ENCODE measurements at regions not wholly inside any gene's neighbourhood (a gene's known extent, or its start where the extent isn't known, plus 50 kb on each side); places are given as distances from the start of the nearest gene placed in this dataset.

DNA sequence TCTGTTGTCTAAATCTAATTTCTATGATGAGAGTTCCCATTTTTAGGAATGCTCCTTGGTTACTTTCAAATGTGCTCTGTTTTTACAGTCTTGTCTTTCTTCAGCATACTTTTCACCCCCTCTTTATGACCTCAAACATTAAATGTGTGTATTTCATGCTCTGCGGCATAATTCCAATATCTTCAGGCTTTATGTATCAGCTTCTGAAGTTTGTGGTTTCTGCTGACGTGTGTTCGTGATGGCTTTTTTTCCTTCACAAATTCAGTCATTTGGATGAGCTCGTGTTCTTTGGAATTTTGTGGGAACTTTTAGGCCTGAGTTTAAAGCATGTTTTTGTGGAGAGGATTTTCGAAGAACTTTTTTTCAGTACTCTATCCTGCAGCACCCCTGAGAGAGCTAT is 97.7 kb upstream of the CHRNA7 start:
- TF ChIP-seq, protein P1, sequence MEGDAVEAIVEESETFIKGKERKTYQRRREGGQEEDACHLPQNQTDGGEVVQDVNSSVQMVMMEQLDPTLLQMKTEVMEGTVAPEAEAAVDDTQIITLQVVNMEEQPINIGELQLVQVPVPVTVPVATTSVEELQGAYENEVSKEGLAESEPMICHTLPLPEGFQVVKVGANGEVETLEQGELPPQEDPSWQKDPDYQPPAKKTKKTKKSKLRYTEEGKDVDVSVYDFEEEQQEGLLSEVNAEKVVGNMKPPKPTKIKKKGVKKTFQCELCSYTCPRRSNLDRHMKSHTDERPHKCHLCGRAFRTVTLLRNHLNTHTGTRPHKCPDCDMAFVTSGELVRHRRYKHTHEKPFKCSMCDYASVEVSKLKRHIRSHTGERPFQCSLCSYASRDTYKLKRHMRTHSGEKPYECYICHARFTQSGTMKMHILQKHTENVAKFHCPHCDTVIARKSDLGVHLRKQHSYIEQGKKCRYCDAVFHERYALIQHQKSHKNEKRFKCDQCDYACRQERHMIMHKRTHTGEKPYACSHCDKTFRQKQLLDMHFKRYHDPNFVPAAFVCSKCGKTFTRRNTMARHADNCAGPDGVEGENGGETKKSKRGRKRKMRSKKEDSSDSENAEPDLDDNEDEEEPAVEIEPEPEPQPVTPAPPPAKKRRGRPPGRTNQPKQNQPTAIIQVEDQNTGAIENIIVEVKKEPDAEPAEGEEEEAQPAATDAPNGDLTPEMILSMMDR (conservative IDR thresholded peaks at IDR 0.05), result no peak
- no peak overlapping the region for H3K27ac ChIP-seq

DNA sequence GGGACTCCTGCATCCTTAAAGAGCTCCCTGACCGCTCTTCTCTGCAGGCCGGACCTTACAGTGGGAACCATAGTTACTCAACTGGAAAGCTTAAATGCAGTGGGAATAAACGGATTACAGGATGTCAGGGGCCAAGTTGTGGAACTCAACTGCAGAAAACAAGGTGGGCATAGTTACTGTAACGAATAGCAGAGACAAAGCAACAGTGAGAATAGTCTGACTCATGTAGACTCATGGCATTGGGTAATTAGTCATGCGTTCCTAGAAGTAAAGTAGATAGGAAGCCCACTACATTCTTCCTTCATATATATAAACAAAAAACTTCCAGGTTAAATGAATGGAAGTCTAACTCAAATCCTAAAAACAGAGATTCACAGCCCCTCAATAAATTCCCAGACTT is 95.5 kb upstream of the CHRNA7 start:
- no peak overlapping the region for H3K27ac ChIP-seq
- TF ChIP-seq, protein P1 (conservative IDR thresholded peaks at IDR 0.05), result no peak

DNA sequence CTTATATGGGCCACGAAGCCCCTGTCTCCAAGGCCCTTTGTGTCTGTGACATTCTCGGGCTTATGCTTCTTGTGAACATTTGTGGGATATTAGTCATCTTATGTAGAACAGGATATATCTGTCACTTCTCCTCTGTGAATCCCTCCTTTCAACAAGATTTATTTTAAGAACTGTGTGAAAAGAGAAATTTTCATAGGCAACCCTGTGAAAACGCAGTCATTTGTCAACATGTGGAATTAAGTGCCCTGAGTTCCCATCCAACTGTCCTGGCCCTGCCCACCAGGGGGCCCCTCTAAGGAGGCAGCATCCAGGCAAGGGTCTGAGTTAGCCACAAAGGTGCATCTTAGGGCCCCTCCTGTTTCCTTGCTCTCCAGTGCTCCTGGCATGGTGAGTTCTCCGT is 76.8 kb upstream of the CHRNA7 start:
- TF ChIP-seq, protein P1 (conservative IDR thresholded peaks at IDR 0.05), result no peak
- H3K27ac ChIP-seq, result no peak overlapping the region

DNA sequence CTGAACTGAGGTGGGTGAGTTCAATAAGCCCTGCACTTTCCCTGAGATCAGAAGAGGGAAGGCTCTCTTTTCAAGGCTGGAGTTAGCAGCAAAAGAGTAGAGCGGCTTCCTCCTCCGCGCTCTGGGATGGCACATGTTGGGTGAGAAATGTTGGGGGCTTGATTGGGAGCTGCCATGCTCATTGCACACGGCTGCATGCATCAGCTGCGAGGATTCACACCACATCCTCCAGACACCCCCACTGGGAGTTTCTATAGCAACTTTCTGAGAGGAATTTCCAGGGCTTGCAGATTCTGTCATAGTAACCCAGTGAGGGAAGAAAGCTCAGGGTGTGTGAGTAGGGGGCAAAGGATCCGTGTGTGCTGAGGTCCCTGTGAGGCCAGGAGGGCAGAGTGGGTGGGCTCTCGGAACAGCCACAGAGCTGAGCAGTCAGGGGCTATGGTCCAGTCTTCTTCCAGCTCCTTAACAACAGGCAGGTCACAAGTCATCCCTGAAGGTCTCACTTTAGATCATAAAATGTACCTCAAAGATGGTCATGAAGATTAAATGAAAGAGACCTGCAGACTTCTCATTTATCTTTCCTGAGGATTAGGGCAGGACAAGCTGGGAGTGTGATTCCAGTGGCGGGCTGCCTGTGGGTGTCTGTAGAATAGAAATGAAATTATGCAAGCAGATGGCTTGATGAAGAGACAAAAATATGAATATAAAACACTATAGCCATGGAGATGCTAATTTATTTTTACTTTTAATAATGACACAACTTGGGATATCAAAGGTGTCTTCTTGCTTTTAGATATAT is 75.7 kb upstream of the CHRNA7 start:
- H3K27ac ChIP-seq, result no peak overlapping the region
- TF ChIP-seq, protein P1 (conservative IDR thresholded peaks at IDR 0.05), result no peak

DNA sequence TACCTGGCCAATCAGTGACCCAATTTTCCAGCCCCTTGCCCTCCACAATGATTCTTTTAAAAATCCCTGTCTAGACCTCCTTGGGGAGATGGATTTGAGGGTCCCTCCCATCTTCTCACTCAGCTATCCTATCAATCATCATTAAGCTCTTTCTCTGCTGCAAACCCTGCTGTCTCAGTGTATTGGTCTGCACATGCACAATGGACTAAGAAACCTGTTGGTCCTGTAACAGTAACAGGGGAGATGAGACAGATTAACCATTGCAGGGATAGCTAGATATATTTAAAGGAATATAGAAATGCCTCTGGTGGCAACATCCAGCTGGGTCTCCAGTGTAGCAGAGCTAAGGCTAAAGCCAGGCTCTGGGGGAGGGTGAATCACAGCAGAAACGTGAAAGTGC is 74.6 kb upstream of the CHRNA7 start:
- H3K27ac ChIP-seq, result no peak overlapping the region
- TF ChIP-seq, protein P1 (conservative IDR thresholded peaks at IDR 0.05), result no peak

DNA sequence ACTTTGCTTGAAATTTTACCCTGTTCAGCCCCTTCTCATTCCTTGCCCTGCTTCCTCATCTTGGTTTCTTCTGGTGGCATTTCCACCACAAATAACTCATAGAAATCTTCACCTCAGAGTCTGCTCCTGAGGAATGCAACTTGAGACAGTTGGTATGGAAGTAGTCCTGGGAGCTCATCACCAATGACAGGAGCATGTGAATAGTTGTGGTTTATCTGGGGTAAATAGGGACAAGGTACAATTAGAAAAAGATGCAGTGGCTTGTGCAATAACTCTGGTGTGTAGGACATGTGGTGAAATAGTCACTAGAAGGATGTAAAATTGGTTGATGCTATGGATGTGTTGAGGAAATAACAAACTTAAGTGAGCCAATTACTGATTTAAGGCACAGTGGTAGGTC is 72.7 kb upstream of the CHRNA7 start:
- TF ChIP-seq, protein P1 (conservative IDR thresholded peaks at IDR 0.05), result no peak
- H3K27ac ChIP-seq, result no peak overlapping the region

DNA sequence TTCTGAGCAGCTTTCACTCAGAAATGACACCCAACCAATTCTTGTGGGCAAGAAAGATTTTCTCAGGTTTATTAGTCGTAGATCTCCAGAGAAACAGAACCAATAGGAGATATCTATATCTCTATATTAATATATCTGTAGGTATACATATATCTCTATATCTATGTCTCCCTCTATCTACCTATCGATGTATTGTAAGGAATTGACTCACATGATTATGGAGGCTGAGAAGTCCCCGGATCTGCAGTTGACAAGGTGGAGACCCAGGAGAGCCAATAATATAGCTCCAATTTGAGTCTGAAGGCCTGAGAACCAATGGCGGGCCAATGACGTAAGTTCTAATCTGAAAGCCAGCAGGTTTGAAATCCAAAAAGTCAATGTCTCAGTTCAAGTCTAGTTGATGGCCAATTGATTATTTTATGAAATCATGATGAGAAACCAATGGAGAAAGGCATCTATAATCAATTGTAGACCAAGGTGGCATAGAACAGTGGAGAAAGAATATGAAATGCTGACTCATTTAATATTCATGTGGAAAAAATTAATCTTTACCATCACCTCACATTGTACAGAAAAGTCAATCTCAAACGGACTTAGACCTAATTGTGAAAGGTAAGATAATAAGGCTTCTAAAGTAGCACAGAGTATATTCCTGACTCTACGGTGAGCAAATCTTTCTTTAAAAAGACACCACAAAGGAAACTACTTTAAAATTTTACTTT is 65.6 kb upstream of the CHRNA7 start:
- H3K27ac ChIP-seq, result no peak overlapping the region
- TF ChIP-seq, protein P1 (conservative IDR thresholded peaks at IDR 0.05), result no peak
